NCI-H82 treated with DMSO at 0.1 percent for 48 hours (cell line): ENCODE measurements at regions not wholly inside any gene's neighbourhood (a gene's known extent, or its start where the extent isn't known, plus 50 kb on each side); places are given as distances from the start of the nearest gene placed in this dataset.
A peak's percentile ranks its signal among the peaks of the same experiment; 100 is the strongest.
"Not testable (repeated sequence)": the region's sequence is repeated elsewhere in the genome, so short reads cannot be mapped to it uniquely, and the experiment has no call there.

Experiments used
- DNase-seq: peaks from one replicate; lab custom pipeline; 2025; ENCODE audit not compliant: unreplicated experiment; lab: John Stamatoyannopoulos, UW

GRCh38 chr7:15143936-15144335, 241.4 kb upstream of the DGKB start:
- DNase-seq, result no peak

GRCh38 chr7:15143121-15143520, 240.6 kb upstream of the DGKB start:
- no peak for DNase-seq

GRCh38 chr7:15140431-15140830, 237.9 kb upstream of the DGKB start:
- no peak for DNase-seq

- no peak for DNase-seq
Measured at GRCh38 chr7:15131661-15132060, 229.1 kb upstream of the DGKB start.

GRCh38 chr7:15130666-15131541, 228.4 kb upstream of the DGKB start:
- DNase-seq, result no peak

GRCh38 chr7:15128716-15129115, 226.2 kb upstream of the DGKB start:
- no peak for DNase-seq

GRCh38 chr7:15126653-15127052, 224.1 kb upstream of the DGKB start:
- not testable (repeated sequence) for DNase-seq

GRCh38 chr7:15123901-15124300, 221.3 kb upstream of the DGKB start:
- DNase-seq, result no peak

GRCh38 chr7:15113752-15114151, 211.2 kb upstream of the DGKB start:
- no peak for DNase-seq

- DNase-seq, result no peak
Measured at GRCh38 chr7:15105711-15106110, 203.2 kb upstream of the DGKB start.

GRCh38 chr7:15104411-15105092, 202.0 kb upstream of the DGKB start:
- DNase-seq, result peak; percentile 88

GRCh38 chr7:15099074-15099473, 196.5 kb upstream of the DGKB start:
- no peak for DNase-seq

GRCh38 chr7:15096853-15097252, 194.3 kb upstream of the DGKB start:
- DNase-seq, result no peak

GRCh38 chr7:15094989-15095388, 192.4 kb upstream of the DGKB start:
- DNase-seq, result no peak

GRCh38 chr7:15087771-15088170, 185.2 kb upstream of the DGKB start:
- DNase-seq, result no peak

GRCh38 chr7:15086862-15087261, 184.3 kb upstream of the DGKB start:
- no peak for DNase-seq

GRCh38 chr7:15086131-15086611, 183.6 kb upstream of the DGKB start:
- DNase-seq, result no peak

- DNase-seq, result no peak
Measured at GRCh38 chr7:15085366-15085765, 182.8 kb upstream of the DGKB start.

- DNase-seq, result no peak
Measured at GRCh38 chr7:15084368-15084767, 181.8 kb upstream of the DGKB start.

GRCh38 chr7:15081891-15082290, 179.3 kb upstream of the DGKB start:
- no peak for DNase-seq

- no peak for DNase-seq
Measured at GRCh38 chr7:15073301-15073700, 170.8 kb upstream of the DGKB start.

- no peak for DNase-seq
Measured at GRCh38 chr7:15068324-15068723, 165.8 kb upstream of the DGKB start.
